KBM-7 (cell line): ENCODE measurements at regions not wholly inside any gene's neighbourhood (a gene's known extent, or its start where the extent isn't known, plus 50 kb on each side); places are given as distances from the start of the nearest gene placed in this dataset.
A peak's percentile ranks its signal among the peaks of the same experiment; 100 is the strongest.
"Not testable (repeated sequence)": the region's sequence is repeated elsewhere in the genome, so short reads cannot be mapped to it uniquely, and the experiment has no call there.

Source experiments
- DNase-seq: peaks from one replicate; pipeline ENCODE4 v3.0.0-alpha.2; 2015
- in situ Hi-C: fragments of 300-500 bp; cut with MboI; formaldehyde crosslinking; loops from 2 replicates; pipeline ENCODE4 v1.14.3; 2020; ENCODE audit warnings: low sequenced_read_pairs, low pct_unique_long_range_greater_than_20kb, mixed read lengths

- DNase-seq: no peak
These were observed 262.7 kb downstream of the CD83 start for GRCh38 chr6:14380086-14380820.

DNA sequence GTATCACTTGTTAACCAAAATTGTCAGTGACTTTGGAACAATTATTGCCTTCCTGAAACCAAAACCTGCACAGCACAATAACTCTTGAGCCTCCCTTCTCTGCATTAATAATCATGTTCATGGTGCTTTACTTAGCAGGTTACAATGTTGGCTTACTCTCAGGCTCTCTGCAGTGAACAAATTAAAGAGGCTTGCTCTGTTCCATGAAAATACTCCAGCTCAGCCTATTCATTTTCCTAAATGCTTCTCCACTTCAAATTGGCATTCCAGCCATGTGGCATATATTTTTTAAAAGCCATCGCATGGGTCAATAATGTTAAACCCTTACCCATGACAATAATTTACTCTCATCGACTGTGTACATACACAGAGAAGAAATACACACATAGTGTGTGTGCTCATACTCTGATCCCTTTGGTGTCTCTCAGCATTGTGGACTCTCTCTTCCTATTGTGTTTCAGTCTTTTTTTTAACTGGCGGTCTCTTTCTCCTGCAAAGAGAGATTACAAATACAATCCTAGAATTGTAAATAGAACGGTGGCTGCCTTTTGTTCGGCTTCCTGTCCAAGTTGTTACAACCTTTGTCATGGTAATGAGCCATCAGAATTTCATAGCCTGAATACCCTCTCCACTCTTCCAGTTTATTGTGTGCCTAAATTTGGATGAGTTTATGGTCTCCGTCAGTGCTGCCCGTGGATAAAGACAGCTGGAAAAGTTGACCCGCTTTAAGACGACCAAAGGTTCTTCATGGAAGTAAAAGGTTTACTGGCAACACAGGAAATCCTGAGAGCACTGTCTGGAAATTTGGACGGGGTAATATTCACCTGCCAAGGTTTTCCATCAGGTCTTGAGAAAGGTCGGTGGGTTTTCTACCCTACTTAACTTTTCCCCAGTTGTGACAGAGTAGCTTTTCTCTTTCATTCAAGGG lies 263.6 kb downstream of the CD83 start:
- no peak for DNase-seq
- in situ Hi-C loops: no loop called here

More at GRCh38 chr6:14380086-14380820, 262.7 kb downstream of the CD83 start:
- in situ Hi-C loops: no loop called here

DNA sequence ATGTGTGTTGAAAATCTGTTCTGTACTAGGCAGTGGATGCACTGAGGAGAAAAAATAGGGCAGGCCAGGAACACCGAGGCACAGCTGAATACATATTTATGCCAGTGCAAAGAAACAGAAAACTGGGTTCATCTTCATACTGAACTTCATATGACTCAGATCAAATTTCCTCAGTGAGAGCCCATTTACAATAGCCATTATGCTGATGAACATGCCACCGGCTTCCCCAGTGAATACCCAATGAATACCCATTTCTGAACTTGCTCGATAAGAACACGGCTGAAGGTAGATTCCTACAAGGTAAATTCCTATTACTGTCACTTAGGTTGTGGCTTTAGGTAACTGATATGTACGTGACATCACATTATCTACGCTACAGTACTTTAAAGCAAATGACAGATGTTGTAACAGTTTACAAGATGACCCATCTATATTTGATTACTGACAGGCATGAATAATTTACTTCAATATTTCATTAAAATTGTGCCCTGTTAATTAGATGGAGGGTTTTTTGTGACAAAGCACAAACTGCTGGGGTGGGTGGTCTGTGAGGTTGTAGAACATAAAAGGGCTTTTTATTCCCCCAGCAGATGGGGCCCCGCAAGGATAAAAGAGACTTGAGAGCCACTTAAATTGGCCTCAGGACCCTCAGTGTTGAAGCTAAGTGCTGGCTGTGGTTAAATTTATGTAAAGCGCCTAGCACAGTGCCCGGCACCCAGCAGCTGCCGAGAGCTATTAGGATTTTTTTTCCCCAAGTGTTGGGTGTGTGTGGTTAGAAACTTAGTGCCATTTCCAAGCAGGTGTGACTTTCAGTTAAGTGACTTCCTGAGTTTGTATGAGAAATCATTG lies 264.5 kb downstream of the CD83 start:
- in situ Hi-C loops: no loop called here
- peak; percentile 41 for DNase-seq

GRCh38 chr6:14382678-14383236 lies 265.2 kb downstream of the CD83 start:
- no peak for DNase-seq
- in situ Hi-C loops: no loop called here

GRCh38 chr6:14383393-14384174 lies 266.0 kb downstream of the CD83 start:
- peak; percentile 81 for DNase-seq
- in situ Hi-C loops: no loop called here

DNA sequence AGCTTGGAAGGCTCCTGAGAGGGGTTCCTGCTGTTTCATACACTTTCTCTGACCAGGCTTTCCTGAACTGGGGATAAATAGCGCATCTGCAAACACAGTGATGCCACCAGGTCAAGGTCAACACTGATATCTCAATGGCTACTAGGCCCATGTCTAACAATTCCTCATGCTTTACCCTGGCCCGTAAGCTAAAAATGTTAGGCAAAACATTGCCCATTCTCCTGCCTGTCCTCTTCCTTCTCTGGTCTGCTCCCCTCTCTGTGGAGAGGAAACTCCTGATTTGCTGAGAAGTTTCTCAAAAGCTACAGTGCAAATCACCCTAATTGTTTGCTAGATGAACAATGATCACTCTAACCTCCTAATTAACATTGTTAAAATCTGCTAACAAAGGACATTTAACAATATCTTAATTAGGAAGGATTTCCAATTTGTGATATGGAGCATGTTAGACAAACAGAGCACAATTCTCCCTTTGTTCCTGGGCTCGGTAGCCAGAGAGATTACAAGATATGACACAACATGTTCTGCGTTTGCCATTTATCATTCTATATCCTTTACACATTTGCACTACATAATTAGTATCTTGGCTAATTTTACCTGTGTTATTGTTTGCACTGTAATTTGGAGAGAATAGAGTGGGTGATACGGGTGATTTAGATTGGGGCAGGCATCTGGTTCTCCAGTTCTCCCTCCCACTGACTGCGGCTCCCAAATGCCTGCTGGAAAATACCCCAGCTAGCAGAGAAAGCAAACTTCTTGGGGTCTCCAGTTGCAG lies 266.8 kb downstream of the CD83 start:
- no peak for DNase-seq
- in situ Hi-C loops: no loop called here

GRCh38 chr6:14386263-14386662 lies 268.7 kb downstream of the CD83 start:
- DNase-seq: no peak
- in situ Hi-C loops: no loop called here

GRCh38 chr6:14386668-14387067 lies 269.1 kb downstream of the CD83 start:
- DNase-seq: peak; percentile 63
- in situ Hi-C loops: no loop called here

DNA sequence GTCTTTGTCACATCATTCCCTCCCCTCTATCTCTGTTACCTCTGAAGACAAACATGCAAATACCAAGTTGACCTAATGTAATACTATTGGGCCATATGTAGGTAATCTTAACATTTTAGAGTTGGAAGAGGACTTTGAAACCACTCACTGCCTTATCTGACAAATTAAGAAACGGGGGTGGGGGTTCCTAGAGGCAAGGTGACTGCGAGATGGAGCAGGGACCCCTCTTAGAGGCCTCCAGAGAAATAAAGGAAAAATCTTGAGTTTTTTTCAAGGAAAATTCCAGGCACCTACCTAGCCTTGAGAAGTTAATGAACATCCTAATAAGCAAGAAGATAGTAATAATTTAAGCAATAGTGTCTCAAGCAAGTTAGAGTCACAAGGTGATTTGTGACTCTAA lies 270.8 kb downstream of the CD83 start:
- DNase-seq: no peak
- in situ Hi-C loops: no loop called here

GRCh38 chr6:14389776-14390175 lies 272.2 kb downstream of the CD83 start:
- DNase-seq, in situ Hi-C loops: not testable (repeated sequence)

GRCh38 chr6:14390805-14391204 lies 273.2 kb downstream of the CD83 start:
- no peak for DNase-seq
- in situ Hi-C loops: no loop called here

DNA sequence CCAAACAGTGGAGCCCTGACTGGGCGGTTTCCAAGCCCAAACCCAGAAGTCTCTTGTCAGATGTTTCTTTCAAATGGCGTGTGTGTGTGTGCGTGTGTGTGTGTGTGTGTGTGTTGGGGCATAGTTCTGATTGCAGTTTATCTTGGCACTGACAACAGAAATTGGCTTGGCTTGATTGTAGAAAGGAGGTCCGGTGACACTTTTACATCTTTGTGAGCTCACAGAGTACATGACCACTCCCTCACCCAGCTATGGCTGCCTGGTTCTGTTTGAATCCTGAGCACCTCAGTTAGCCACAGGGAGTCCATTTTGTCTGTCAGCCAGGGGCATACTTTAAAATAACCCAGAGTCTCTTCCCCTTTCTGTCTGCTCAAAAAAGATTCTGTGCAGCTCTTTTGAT lies 276.3 kb downstream of the CD83 start:
- DNase-seq: no peak
- in situ Hi-C loops: no loop called here

DNA sequence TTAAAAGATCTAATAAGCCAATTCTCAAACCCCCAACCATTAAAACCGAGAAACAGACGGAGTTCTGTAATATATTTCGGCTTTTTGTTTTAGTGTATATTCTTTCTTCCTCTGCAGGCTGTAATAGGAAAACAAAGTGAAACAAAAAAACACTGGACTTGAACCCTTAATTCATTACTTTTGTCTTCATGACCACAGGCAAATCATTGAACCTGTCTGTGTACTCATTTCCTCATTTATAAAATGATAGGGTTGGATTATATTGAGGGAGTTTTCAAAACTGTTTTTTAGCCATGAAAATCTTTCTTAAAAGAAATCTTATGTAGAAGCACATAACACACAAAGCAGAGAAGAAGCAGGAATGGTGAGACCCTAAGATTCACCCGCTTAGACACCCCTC lies 278.8 kb downstream of the CD83 start:
- no peak for DNase-seq
- in situ Hi-C loops: no loop called here

DNA sequence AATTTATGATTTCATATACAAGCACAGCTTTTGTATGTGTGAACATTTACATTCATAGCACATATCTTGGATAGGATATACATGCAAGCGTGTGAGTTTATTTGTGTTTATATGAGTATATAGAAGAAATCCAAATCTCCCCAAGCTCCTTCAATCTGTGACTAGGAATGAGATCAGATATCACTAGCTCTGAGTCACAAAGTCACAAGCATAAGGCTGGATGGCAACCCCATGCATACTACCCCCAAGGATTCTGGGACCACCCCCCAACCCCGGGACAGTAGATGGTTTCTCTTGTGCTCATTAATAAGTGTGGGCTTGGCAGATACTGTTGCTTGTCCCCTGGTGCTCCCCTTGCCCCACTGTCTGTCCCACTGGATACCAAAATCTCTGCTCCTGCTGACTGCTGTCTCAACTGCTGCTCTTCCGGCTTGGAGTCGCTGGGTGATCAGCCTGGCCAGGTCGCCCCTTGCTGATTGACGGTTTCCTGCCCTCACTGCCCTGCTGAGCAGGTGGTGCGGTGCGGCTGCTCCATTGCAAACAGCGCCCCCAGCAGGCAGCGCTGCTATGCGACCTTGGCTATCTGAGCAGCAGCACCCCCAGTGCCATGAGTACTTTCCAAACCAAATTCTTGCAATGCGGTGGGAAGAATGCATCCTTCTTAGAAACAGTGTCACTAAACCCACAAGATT lies 279.4 kb downstream of the CD83 start:
- no peak for DNase-seq
- in situ Hi-C loops: no loop called here

DNA sequence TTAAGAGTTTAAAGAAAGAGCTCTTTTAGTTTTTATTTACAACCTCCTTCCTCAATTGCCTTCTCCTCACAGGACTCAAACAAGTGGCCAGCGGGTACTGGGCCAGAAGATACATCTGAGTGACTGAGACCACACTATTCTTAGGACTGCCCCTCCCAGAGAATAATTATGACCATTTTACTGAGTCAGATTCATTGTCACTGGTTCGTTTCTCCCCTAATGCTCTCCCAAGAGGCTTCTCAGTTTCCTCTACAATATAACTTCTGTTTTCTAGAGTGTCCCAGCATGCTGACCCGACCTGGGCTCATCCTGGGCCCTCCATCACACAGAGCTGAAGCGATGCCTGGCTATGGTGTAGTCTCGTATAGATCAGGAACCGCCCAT lies 279.9 kb downstream of the CD83 start:
- no peak for DNase-seq
- in situ Hi-C loops: no loop called here

DNA sequence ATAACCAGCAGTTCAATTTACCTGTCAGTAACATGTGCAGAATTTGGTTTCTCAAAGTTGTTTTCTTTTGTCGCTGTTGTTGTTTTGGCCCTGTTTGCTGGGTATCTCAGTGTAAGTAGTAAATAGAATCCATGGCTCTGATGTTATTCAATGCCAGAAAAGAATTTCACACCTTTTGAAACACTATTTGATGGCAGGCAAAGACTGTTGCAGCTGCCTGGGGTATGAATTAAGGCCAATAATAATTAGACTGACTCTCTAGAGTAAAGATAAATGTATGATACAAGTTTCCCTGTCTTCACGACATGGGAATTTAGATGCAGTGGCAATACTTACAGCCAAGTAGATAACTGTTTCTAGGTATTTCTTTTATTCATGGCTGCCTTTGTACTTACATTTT lies 281.4 kb downstream of the CD83 start:
- in situ Hi-C loops: no loop called here
- DNase-seq: no peak

GRCh38 chr6:14399635-14400034 lies 282.1 kb downstream of the CD83 start:
- in situ Hi-C loops: no loop called here
- no peak for DNase-seq
